HL-60 (cell line): ENCODE measurements at regions not wholly inside any gene's neighbourhood (a gene's known extent, or its start where the extent isn't known, plus 50 kb on each side); places are given as distances from the start of the nearest gene placed in this dataset.

Experiments used
- DNase-seq, 2 experiments: peaks; one replicate each; pipeline ENCODE4 v3.0.0-alpha.2; 2010 to 2020; ENCODE audit warnings: low read depth in 1 of 2, low spot score in 1 of 2
- H3K27ac ChIP-seq: fragments of 250-450 bp; sonication (Bioruptor Pico); replicated peaks from 2 replicates; pipeline ENCODE4 v1.5.1; 2020; ENCODE audit warnings: mild to moderate bottlenecking, moderate library complexity
- H3K27me3 ChIP-seq: fragments of 250-450 bp; sonication (Bioruptor Pico); 2 replicates; pipeline ENCODE4 v1.5.1; 2021; ENCODE audit warnings: mild to moderate bottlenecking, moderate library complexity; ENCODE audit not compliant: insufficient read depth, poor library complexity, severe bottlenecking
- H3K4me3 ChIP-seq: replicated peaks from 2 replicates; pipeline ENCODE4 v1.5.1; 2011; ENCODE audit warnings: mild to moderate bottlenecking, control low read depth, low read length; ENCODE audit not compliant: insufficient read depth
- CTCF ChIP-seq: IDR thresholded peaks from one replicate; pipeline ENCODE4 v1.5.1; 2011; ENCODE audit warnings: low read length, control low read depth, inconsistent platforms; ENCODE audit not compliant: insufficient read depth
- GABPA ChIP-seq: IDR thresholded peaks from 2 replicates; pipeline ENCODE4 v1.6.1; 2012; ENCODE audit warnings: low read depth
- POLR2AphosphoS5 ChIP-seq: IDR thresholded peaks from 2 replicates; pipeline ENCODE4 v1.6.1; 2012; ENCODE audit warnings: low read depth
- REST ChIP-seq: IDR thresholded peaks from 2 replicates; pipeline ENCODE4 v1.6.1; 2012; ENCODE audit warnings: low read depth; ENCODE audit not compliant: insufficient replicate concordance
- SPI1 ChIP-seq: IDR thresholded peaks from 2 replicates; pipeline ENCODE4 v1.6.1; 2012; ENCODE audit warnings: low read depth, mild to moderate bottlenecking, borderline replicate concordance

GRCh38 chr22:26983311-26983710, 325.9 kb downstream of the MIAT start:
- TF ChIP-seq CTCF, result no peak
- no peak for TF ChIP-seq REST
- TF ChIP-seq SPI1, result no peak
- TF ChIP-seq GABPA, result no peak
- TF ChIP-seq POLR2AphosphoS5, result no peak
- Histone ChIP-seq H3K27ac (no peak overlapping the region), H3K4me3 (no peak overlapping the region), H3K27me3 (peaks cover 2% of the 10 kb centered on the region)
- no peak for DNase-seq

GRCh38 chr22:26985206-26985605, 327.8 kb downstream of the MIAT start:
- Histone ChIP-seq H3K27me3 (peaks cover 2% of the 10 kb centered on the region), H3K4me3 (no peak overlapping the region), H3K27ac (no peak overlapping the region)
- TF ChIP-seq POLR2AphosphoS5 (no peak), REST (no peak), SPI1 (no peak), CTCF (no peak), GABPA (no peak)
- DNase-seq, result no peak

- Histone ChIP-seq H3K4me3 (no peak overlapping the region), H3K27me3 (peaks cover 2% of the 10 kb centered on the region), H3K27ac (no peak overlapping the region)
- no peak for TF ChIP-seq POLR2AphosphoS5
- no peak for TF ChIP-seq SPI1
- TF ChIP-seq REST, result no peak
- TF ChIP-seq GABPA, result no peak
- no peak for TF ChIP-seq CTCF
- DNase-seq, result no peak
Measured at GRCh38 chr22:26985931-26986782, 328.8 kb downstream of the MIAT start.
